WERI-Rb-1 (cell line): ENCODE measurements at regions not wholly inside any gene's neighbourhood (a gene's known extent, or its start where the extent isn't known, plus 50 kb on each side); places are given as distances from the start of the nearest gene placed in this dataset.

Experiments
- DNase-seq: peaks from one replicate; pipeline ENCODE4 v3.0.0-alpha.2; 2020
- H3K27ac ChIP-seq: fragments of 250-450 bp; sonication (Bioruptor Pico); 2 replicates; pipeline ENCODE4 v1.5.1; 2020; ENCODE audit warnings: mild to moderate bottlenecking, moderate library complexity
- H3K27me3 ChIP-seq: fragments of 250-450 bp; sonication (Bioruptor Pico); 2 replicates; pipeline ENCODE4 v1.5.1; 2021; ENCODE audit warnings: mild to moderate bottlenecking, low read depth, moderate library complexity; ENCODE audit not compliant: insufficient read depth, severe bottlenecking
- H3K36me3 ChIP-seq: fragments of 250-450 bp; sonication (Bioruptor Pico); 2 replicates; pipeline ENCODE4 v1.5.1; 2020; ENCODE audit warnings: mild to moderate bottlenecking, moderate library complexity
- H3K4me3 ChIP-seq: 2 replicates; pipeline ENCODE4 v1.5.1; 2011; ENCODE audit warnings: low read depth, mild to moderate bottlenecking, control low read depth, low read length
- H3K9me3 ChIP-seq: fragments of 250-450 bp; sonication (Bioruptor Pico); 2 replicates; pipeline ENCODE4 v1.5.1; 2021; ENCODE audit warnings: mild to moderate bottlenecking, moderate library complexity; ENCODE audit not compliant: severe bottlenecking
- TF ChIP-seq, protein P1 (sequence below): IDR thresholded peaks from 2 replicates; pipeline ENCODE4 v1.5.1; 2011; ENCODE audit warnings: low read depth, mild to moderate bottlenecking, control low read depth, inconsistent platforms, low read length

DNA sequence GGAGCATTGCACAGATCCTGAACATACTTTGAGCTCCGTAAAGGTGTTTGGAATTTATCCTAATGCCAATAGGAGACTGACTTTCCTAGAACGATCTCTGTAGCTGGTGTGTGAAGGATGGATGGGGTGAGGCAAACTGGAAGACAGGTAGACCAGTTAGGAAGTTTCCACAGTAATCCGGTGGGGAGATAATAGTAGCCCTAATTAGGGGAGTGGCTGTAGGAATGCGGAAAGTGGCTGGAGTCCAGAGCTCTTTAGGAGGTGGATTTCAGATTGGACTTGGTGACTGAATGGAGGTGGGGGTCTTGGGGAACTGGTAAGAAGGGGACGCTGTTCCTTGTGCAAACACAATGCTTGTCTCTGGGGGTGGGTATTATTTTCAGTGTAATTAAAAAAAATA, 146.3 kb downstream of the SOX4 start:
- no peaks in the 10 kb centered on the region for H3K36me3 ChIP-seq
- H3K4me3 ChIP-seq: no peak overlapping the region
- no peak overlapping the region for H3K27ac ChIP-seq
- H3K9me3 ChIP-seq: no peaks in the 10 kb centered on the region
- TF ChIP-seq, protein P1, sequence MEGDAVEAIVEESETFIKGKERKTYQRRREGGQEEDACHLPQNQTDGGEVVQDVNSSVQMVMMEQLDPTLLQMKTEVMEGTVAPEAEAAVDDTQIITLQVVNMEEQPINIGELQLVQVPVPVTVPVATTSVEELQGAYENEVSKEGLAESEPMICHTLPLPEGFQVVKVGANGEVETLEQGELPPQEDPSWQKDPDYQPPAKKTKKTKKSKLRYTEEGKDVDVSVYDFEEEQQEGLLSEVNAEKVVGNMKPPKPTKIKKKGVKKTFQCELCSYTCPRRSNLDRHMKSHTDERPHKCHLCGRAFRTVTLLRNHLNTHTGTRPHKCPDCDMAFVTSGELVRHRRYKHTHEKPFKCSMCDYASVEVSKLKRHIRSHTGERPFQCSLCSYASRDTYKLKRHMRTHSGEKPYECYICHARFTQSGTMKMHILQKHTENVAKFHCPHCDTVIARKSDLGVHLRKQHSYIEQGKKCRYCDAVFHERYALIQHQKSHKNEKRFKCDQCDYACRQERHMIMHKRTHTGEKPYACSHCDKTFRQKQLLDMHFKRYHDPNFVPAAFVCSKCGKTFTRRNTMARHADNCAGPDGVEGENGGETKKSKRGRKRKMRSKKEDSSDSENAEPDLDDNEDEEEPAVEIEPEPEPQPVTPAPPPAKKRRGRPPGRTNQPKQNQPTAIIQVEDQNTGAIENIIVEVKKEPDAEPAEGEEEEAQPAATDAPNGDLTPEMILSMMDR: no peak
- no peak for DNase-seq
- no peaks in the 10 kb centered on the region for H3K27me3 ChIP-seq

DNA sequence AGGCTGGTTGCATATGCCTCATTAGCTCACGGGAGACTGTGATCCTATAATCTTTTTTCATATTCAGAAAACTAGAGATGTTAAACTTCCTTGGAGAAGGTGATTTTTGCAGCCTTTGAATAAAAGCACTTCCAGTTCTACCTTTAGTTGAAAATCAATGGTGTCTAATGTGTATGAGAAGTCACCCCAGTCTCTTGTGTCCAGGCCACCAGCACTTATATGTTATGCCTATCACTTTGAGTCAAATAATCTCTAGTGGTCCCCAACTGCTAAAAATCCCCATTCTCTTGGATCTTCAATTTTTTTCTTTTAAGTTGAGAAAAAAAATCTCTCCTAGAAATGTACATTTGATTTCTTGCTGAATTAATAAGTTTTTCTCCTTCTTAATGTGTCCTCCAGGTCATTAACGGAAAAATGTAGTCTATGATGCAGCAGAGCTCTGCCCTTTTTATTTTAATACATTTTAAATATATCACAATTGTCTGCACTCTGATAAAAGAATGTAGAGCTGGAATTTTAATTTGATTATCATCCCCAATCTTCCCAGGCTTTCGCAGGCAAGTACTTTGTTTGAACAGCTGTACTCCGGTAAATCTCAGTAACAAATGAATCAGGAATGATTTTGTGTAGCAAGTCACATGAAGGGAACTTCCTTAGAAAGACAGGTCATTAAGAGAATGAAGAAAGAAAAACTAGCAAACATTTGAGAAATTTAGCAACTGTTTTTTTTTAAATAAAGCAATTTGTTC, 147.0 kb downstream of the SOX4 start:
- Histone ChIP-seq H3K27ac (no peak overlapping the region), H3K4me3 (no peak overlapping the region), H3K9me3 (no peaks in the 10 kb centered on the region), H3K36me3 (no peaks in the 10 kb centered on the region), H3K27me3 (no peaks in the 10 kb centered on the region)
- TF ChIP-seq, protein P1: no peak
- DNase-seq: no peak

DNA sequence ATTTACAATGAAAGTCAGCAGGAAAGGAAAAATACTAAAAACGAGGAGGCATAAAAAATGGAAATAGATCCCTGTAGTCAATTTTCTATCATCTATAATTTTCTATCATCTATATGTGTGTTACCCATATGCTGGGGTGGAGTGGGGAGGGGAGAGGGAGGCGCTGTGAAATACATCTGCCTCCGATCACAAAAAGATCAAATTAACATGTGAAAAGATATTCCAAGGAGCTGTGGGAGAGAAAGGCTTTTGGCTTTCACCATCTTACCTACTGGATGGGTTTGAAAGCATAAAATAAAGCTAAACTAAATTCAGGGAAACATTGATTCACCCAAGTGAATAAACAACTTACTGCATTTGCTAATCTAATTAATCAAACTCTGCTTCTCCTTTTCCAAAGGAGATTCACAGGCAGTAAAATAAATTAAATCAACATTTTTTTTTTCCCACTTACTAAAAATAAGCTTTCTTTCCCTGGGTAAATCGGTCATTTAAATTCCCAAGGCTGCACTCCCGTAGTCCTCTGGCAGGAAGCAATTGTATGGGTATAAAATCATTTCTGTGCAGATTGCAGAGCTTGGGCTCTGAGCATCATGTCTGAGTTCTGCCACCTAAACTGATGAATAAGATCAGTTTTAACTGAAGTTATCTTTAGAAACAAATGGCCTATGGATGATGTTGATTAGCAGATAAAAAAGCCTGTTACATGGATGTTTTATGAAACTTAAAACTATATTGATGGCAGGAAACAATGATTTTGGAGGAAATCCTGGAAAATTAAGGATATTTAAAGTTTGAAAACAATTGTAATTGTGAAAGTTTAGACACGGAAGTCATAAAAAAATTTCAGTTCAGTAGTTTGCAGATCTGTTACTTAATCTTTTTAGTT, 147.9 kb downstream of the SOX4 start:
- H3K27me3 ChIP-seq: no peaks in the 10 kb centered on the region
- no peak overlapping the region for H3K4me3 ChIP-seq
- TF ChIP-seq, protein P1: no peak
- no peaks in the 10 kb centered on the region for H3K36me3 ChIP-seq
- no peak for DNase-seq
- H3K9me3 ChIP-seq: no peaks in the 10 kb centered on the region
- H3K27ac ChIP-seq: no peak overlapping the region

DNA sequence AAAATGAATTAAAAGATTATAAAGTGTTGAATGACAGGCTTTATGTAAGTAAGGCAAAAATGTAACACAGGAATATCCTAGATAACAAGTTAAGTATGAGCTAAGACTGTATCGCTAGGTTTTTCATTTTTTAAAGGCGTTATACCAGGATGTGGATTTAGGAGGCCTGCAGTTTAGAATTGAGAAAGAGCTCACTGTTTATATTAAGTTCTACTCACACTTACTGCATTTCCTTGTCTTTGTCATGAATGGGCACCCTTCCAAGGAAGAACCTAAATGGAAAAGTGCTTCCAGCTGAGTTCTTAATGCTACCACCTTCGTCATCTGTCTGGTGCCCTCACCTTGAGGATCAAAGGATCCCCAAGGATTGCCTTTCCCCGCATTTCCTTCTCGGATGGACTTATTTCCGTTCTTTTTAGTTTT, 148.7 kb downstream of the SOX4 start:
- Histone ChIP-seq H3K36me3 (no peaks in the 10 kb centered on the region), H3K4me3 (no peak overlapping the region), H3K27ac (no peak overlapping the region), H3K27me3 (no peaks in the 10 kb centered on the region), H3K9me3 (no peaks in the 10 kb centered on the region)
- DNase-seq: no peak
- TF ChIP-seq, protein P1: no peak

DNA sequence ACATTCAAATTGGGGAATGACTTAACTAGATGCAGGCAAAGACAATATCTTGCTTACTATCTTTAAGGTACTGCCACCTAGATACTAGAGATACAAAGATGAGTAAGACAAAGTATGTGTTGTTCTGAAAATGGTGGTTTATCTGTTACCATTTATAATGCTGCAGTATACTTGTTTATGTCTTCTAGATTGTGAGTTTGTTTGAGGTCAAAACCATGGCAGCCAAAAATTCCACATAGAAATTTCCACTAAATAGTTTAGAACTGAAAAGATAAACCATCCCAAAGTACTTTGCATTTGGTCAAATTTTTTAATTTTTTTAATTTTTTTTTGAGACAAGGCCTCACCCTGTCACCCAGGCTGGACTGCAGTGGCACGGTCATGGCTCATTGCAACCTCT, 150.8 kb downstream of the SOX4 start:
- no peak overlapping the region for H3K4me3 ChIP-seq

More for the DNA sequence above, 150.8 kb downstream of the SOX4 start:
- Histone ChIP-seq H3K27me3 (no peaks in the 10 kb centered on the region), H3K27ac (no peak overlapping the region), H3K9me3 (no peaks in the 10 kb centered on the region), H3K36me3 (no peaks in the 10 kb centered on the region)
- no peak for DNase-seq
- TF ChIP-seq, protein P1: no peak
